NCI-H2081 (cell line): ENCODE measurements at regions not wholly inside any gene's neighbourhood (a gene's known extent, or its start where the extent isn't known, plus 50 kb on each side); places are given as distances from the start of the nearest gene placed in this dataset.

ENCODE experiments used
- DNase-seq, 2 experiments: peaks; one replicate each; lab custom pipeline; 2025; lab: John Stamatoyannopoulos, UW

DNA sequence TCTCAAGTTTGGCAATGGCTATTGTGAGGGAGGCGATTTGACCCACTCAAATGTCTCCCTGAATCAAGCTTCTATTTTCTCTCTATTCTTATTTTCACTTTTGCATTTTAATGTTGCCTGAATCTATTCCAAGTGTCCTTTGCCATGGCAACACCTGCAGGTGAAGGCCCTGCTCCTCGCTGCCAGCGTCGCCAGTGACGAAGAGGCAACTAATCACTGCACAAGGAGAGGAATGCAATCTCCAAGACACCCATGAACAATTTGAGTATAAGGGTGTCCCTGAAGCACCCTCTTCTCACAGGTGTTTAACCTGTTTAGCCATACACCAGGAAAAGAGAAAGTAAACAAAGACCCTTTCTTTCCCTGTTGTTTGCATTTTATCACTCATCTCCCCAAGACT, 165.6 kb upstream of the VRK2 start:
- DNase-seq, result peak; percentile 53 to 88

DNA sequence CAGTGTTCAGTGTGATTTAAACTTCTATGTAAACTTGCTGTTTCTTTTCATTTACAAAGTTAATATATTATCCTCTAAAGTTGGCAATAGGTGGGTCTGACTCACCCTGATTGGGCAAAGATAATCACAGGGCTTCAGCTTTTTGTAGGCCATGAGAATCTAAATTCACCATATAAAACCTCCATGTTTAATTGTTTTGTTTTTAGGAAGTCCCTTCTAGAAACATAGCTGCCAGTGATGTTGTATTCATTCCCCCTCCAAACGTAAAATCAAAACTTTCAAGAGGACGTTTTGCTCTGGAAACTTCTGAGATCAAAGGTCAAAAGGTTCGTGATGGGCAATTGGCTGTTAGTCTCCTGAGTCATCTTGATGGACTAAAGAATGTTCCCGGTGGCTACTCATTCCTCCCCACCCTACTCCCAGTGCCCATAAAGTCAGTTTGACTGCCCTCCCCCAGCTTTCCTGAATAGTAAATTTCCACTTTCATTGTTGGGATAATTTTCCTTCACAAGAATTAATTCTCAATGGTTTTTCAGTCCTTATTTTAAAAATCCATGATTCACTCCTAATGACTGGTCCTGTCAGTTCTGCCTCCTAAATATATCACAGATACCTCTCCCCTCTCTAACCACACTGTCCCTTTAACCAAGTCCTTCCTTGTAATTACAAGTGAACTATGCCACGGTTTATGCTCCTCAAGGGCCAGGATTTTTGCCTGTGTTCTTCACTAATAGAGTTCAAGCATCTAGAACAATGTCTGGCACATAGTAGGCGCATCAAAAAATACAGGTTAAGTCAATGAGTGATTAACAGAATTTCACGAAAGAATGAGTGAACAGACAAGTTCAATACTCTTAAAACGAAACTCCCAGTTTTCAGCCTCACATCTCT, 164.4 kb upstream of the VRK2 start:
- peak in 1 of 2 experiments; percentile 60 for DNase-seq

DNA sequence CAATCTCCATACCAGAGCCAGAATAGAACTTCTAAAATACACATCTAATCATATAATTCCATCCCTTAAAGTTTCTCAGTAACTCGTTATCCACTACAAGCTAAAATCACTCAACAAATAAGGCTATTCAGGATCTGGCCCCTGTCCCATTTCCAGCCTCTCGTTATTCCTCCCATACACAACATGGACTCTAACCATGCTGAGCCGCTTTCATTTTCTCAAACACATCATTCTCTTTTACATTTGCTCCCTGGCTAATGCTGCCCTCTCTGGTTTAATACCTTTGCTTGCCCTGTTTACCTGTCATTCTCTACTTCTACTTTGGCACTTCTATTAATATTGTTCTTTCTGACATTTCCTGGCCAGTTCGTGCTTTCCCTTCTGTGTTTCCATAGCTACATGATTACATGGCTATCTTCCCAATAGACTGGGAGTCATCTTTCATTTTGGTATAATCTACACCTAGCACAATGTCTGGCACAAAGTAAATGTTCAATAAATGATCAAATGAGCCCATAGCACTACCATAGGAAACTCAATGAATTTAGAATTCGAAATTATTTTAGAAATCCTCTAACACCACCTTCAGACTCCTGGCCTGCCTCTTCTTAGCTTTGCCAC, 163.6 kb upstream of the VRK2 start:
- DNase-seq, result peak; percentile 84 to 97

DNA sequence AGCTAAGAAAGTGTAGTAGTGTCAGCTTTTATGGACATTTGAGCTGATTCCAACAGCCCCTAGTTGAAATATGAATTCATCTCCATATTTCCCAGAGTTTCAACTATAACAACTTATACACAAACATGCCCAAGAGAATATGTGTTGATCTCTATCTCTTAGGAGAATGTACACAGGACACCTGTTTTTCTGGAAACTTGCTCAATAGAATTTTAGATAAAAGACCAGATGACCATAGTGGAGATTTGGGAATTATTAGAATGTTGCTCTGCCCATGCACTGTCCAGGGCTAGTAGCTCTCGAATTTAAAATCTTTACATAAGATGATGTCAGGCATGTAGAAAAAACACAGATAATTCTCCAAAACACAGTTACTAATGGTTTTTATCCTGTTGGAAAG, 162.3 kb upstream of the VRK2 start:
- no peak for DNase-seq

DNA sequence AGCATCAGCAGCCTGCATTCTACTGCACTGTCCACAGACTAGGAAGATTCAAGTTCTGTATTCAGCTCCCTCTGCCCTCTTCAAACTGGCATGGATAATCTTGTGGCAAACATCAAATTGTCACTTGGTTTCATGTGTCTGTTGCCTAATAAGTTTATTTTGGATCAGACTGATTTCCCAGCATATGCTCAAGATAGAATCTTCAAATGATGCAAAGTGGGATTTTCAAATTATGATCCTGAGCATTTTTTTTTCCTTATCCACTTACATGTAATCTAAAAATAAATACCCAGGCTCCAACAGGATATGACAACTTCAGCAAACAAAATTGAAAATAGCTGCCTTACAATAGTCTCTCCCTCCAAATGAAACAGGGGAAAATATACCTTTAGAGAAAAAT, 160.9 kb upstream of the VRK2 start:
- peak in 1 of 2 experiments; percentile 63 for DNase-seq

DNA sequence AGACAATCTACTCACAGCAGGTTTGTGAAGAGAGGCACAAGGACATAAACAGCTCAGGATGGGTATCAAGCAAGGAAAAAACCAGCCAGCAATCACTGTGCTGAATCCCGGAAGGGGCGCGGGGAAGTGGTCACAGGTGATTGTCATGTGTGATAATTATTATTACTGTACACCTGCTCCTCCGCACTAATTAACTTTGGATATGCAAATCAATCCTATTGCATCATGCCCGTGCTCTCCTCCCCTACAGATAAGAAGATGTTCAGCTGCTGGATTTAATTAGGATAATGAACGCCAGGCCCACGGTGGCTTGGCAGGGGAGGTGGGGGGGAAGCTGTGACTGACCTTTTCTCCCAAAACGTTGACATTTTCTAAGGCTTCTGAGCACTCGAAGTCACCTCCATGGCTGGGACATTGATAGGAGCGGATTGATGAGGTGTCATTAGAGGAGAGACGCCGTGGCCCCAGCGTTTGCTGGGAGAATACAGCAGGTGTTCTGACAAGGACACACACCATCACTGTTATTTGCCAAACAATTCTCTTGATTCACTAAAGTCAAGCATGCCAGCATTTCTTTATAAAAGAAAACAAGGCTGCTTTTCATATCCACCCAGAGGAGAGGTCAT, 160.3 kb upstream of the VRK2 start:
- DNase-seq, result peak; percentile 93 to 99

DNA sequence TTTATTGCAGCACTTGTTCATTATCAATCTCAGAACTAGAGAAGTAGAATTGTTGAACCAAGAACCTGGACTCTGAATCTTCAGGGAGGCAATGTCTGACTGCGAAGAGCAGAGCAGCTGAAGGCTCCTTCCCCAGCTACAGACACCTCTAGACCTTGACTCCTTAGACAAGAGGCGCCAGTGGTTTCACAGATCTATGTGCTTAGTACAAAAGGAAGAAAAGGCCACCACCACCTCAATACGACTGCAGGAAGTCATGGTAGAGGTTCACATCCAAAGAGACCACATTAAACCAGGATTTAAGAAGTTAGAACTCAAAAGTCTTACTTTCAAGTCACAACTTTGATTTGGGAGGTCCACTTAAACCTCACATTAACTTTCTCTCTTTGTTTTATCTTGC, 158.1 kb upstream of the VRK2 start:
- no peak for DNase-seq

DNA sequence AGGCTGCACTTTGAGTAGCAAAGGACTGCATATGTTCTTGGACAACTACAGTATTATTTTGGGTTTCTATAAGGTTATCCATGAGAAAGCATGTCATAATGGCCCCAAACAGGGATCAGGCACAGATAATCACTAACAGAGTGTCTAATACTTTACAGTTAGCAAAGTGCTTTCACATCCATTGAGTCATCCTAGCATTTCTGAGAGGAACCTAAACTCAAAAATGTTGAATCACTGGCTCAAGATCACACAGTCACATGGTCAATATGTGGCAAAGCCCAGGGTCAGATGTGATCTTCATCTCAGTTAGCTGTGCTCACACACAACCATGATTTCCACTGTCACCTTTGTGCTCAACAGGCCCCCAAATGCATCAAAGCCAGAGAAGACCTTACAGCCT, 156.1 kb upstream of the VRK2 start:
- DNase-seq, result no peak

DNA sequence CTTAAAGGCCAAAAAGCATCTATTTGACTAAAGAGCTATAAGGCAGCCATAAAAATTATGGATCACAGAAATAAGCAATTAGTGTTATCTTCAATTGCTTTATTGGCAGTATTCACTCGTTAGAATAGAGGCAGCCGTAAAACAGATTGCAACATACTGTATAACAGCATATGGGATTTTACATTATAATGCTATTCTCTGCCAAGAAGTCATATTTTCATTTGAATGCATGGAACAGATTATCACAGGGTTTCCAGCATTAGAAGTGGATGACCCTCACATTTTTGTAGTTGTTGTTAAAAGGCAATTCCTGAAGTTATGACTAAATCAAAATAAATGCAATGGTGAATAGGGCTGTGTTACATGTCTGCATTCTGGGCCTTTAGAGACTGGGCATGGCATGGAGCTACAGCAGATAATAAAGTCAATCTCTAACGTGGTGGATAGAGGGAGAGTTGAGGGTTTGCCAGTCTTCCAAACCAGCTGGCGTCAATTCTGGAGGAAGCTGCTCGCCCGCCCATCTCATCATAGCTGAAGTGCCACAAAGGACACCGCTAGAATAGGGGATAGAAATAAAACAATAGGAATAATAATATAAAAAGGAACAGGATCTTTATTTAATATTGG, 155.4 kb upstream of the VRK2 start:
- DNase-seq, result no peak

DNA sequence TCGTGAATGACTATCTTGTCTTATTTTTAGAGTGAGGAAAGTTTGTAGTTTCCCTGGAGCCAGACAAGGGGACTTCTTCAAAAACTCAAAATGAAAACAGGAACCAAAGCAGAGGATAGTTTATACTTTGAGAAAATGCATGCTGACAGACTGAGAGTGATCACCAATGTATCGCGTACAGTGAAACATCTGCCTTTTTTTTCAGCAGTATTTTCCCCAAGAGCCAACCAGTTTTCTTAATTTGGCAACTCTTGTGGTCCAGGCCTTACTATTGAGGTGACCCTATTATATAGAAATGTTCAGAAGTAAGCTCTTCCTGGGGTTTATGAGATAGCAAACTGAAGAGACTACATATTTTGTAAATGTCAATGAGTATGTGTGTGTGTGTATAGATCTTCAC, 153.7 kb upstream of the VRK2 start:
- DNase-seq, result no peak

DNA sequence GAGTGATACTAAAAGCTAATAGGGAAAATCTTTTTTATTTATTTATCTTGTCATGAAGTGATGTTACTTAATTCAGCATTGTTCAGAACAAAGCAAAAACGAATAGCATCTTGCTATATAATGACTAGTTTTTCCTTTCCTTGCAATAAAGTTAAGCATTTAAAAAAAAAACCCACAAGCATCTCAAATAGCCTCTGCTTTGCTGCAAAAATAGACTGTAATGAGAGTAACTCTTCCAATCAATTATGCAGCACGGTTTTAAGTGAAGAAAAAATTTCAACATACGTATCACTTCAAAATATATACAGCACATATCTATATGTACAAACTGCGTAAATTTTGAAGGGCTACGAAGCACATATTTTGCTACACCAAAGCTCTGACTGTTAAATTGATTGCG, 153.3 kb upstream of the VRK2 start:
- no peak for DNase-seq

DNA sequence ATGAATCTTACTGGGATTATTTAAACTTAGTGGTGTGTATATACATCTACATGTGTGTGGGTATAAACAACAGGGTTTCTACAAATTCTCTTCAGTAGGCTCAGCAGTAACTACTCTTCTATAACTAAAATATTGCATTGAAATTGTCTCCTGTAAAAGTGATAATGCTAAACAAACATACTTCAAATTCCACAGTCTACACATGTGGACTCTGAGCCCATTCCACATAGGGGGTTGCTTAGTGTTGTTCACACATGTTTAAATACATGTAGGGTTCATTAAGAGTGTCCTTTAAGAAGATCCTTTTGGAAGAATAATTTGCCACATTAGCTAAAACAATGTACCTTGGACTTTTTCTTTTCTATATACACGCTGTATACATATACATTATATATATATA, 152.8 kb upstream of the VRK2 start:
- DNase-seq, result no peak

DNA sequence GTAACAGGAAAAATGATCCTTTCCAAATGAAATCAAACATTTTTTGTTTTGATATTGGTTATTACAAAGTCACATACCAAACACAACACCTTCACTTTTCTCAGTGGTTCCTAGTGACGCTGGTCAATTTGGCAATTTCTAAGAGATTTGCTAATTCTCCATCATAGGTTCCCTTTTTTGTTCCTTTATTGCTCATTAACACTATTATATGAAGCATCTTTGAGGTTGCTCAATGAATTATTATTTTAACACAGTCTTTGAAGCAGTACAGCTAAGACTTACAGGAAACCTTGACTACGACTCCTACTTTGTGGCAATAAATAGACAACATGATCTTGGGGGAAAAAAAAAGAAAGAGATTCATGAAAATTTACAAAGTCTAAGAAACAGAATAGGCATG, 152.2 kb upstream of the VRK2 start:
- no peak for DNase-seq

DNA sequence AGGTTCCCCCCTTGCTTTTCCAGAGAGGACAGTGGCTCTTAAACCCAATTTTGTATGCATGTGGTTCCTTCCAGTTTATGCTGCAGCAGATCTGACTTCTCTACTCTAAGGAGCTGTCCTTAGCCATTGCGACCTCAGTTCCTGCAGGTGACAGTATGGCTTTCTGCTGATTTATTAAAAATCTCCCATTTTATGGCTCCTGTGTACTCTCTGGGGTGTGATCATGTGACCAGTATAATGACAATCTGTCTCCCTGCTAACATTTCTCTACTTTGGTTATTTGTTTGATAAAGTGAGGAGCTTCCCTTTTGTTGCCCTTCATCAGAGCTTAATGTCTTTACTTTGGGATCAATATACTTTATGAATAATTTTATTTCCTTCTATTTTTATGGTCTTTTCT, 148.7 kb upstream of the VRK2 start:
- no peak for DNase-seq

DNA sequence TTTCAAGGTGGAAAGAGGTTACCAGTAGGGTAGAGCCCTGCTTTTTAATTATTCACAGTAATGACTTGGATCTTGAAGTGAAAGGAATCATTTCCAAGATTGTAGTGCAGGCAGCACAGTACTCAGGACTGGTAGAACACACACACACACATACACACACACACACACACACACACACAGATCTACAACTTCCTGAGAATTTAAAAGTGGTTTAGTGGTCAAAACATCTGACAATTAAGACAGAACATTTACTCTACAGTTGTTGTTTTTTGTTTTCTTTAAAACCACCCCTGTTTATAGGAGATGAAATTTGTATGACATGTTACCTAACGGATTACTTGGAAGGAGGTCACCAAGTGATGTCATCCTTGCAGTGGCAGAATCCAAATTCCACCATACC, 146.7 kb upstream of the VRK2 start:
- no peak for DNase-seq

DNA sequence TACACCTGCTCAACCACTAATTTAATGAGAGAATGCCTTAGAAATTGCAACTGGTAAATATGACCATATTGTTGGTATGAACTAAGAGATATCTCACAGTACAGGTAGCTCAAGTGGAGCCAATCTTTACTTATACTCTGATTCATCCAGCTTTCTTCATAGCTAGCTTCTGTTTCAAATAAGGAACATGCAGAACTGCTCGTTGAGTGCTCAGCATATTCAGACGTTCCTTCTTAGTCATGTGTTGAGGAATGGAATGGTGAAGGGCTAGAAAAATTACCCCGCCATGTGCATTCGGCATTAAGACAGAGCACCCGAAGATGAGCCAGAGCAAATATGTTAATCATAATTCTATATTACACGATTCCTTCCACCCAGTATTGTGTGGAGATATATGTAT, 144.0 kb upstream of the VRK2 start:
- DNase-seq, result no peak

DNA sequence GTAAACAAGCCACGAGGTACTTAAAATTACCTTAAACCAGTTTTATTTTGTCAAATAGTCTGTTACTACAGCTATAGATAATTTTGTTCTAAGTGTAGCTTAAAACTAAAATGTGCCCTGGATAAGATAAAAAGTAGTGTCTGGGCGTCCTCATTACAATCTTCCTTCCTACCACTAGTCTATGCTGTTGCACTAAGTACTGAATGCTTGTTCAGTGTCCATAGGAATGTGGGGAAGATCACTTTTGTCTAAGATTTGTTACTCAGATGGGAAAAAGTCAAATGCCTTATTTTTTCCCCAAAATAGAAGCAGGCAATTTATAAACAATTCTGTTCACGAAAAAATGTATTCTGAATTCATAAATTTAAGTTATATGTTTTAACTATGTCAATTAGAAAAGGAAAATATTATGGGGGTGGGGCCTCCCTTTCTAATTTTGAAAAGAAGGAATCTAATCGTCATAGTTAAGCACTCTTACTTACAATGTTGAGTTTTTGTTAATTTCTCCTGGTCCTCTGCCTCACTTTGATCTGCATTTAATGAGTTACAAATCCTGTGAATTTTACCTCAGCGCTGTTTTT, 140.4 kb upstream of the VRK2 start:
- DNase-seq, result peak in 1 of 2 experiments; percentile 72

DNA sequence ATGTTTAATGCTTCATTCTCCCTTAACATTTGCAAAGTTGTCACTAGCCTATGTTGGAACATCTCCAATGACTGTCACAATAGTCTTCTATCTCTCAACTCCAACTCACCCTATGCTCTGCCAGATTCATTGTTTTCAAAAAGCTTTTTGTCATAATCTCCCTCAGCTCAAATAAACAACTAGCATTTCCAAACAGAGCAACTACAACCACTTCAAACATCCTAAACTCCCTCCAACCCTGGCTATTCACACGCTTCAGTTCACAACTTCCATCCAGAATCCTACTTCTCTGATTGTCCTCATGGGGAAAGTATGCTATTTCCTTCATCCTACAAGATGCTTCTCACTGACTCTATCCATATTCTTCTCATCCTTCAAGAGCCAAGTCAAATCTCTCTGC, 139.2 kb upstream of the VRK2 start:
- DNase-seq, result no peak

DNA sequence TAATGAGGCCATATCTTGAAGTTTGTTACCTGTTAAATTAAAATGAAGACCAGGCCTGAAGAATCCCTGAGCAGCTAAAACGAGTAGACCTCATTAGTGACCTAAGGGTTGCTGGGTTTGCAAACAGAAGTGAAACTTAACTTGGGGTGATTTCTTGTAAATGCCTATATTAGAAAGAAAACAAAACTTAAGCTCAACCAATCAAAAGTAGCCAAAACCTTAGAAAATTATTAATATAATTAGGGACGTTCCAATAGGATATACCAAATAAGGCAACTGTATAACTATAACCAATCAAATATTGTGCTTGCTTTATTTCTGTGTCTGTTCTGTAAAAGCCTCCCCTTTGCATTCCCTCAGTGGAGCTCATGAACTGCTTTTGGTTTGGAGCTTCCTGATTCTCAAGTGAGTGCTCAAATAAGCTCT, 137.9 kb upstream of the VRK2 start:
- DNase-seq, result no peak

DNA sequence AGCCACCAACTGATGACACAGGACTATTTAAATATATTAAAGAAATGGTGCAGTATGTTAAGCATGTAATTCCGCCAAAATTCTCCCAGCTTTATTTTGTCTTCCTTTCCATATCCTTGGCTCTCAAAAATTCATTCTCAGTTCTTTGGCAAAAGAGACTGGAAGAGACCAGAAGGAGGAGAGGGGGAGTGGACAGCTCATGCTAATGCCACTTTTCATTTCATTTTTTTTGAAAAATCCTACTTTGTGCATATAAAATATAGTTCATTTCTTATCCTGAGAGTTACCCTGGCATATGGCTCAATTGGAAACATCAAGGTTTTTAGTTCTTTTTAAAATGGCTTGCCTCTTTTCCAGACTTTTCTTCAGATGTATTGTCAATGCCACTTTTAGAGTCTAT, 128.5 kb upstream of the VRK2 start:
- no peak for DNase-seq

DNA sequence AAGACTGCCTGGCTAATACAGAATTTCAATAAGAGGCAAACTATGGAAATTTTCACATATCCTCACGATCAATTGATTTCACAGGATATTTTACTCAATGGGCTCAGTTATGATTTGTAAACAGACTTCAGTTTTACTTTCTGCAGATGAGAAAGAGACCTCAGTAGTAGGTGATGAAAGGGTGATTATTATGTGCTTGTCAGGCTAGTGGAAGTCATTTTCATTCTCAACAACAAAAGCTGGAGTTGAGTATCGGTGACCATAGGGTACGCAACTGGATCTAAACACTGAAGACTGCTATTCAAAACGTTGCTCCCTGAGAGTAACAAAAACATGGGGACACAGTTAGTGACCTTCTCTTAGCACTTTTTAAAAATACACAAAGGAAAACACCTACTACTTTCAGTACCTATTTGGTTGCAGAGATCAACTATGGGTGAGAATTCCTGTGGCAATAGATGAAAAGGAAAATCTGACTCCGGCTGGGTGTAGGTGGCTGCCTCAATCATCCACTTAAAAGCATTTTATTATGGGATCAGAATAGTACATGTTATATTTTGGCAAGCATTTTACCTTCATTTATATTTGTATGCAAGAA, 126.2 kb upstream of the VRK2 start:
- DNase-seq, result no peak

DNA sequence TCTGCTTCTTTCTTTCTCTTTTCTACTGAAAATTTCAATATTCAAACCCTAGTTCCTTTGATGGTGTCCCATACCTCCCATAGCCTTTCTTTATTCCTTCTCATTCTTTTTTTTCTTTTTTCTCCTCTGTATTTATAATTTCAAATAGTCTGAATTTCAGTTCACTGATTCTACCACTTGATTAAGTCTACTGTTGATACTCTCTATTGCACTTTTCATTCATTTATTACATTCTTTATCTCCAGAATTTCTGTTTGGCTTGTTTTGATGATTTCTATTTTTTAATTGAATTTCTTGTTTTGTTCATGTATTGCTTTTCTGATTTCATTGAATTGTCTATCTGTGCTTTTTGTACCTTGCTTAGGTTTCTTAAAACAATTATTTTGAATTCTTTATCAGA, 111.9 kb upstream of the VRK2 start:
- no peak for DNase-seq
